ENCODE measurements at regions not wholly inside any gene's neighbourhood (a gene's known extent, or its start where the extent isn't known, plus 50 kb on each side); places are given as distances from the start of the nearest gene placed in this dataset.

DNA sequence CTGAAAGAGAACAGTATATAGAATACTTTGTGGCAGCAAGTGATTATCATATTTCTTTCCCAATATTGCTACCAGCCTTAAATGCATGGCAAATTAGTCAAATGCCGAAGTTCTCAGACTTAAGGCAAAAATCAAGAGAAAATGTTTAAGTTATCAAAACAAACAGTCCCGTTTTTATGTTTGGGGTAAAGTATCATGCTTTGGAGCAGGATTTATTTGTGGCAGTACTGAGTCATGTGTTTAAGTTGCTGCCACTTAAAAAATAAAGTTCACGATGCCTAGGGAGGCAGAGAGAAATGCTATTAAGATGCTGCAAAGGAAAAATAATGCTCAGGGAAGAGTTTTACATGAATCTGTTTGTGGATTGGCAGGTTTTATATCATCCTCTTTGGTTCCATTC is 417.4 kb upstream of the MDFIC2 start:
- 79 to 92% methylated on average over 3 of the region's 3 CpGs for WGBS, 2 donors
- Histone ChIP-seq H3K36me3 (no peaks in the 10 kb centered on the region), H3K27me3 (no peaks in the 10 kb centered on the region), H3K9me3 (no peaks in the 10 kb centered on the region), H3K4me3 (no peak overlapping the region), H3K4me1 (no peaks in the 10 kb centered on the region), H3K27ac (no peak overlapping the region)
- ATAC-seq (ENCODE audit: low FRiP score in 2 of 2) (no peak), DNase-seq (no peak)
- no peak for TF ChIP-seq POLR2A (IDR thresholded peaks at IDR 0.05)

- TF ChIP-seq POLR2A (IDR thresholded peaks at IDR 0.05): no peak
- no peak for TF ChIP-seq CTCF (IDR thresholded peaks at IDR 0.05)
- TF ChIP-seq POLR2AphosphoS5 (IDR thresholded peaks at IDR 0.05): no peak
- TF ChIP-seq EP300 (IDR thresholded peaks at IDR 0.05): no peak
- Histone ChIP-seq H3K9me3 (no peaks in the 10 kb centered on the region), H3K27me3 (no peaks in the 10 kb centered on the region), H3K4me3 (no peak overlapping the region), H3K4me1 (no peaks in the 10 kb centered on the region), H3K27ac (no peak overlapping the region), H3K36me3 (no peaks in the 10 kb centered on the region)
- DNase-seq (no peak), ATAC-seq (ENCODE audit: low FRiP score in 2 of 2) (no peak)
- WGBS, 2 donors: 29% methylated on average over 1 of the region's 1 CpG
Observed at GRCh38 chr3:70728311-70728710, 415.9 kb upstream of the MDFIC2 start.

DNA sequence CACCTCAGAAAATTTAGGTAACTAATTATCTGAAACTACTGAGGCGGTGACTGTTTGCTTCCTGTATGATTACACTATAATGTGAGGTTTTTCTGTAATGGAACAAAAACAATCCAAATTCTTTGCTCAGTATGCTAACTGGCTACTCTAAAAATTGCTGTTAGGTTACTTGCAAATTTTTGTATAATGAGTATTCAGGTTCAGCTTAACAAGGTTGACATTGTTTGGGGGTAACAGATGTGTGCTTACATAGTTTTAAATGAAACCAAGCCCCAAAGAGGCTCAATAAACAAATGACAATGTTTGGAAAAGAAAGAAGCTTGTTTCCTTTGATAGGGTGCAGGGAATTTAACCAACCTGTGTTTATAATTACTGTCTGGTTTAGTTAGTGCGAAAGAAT is 414.5 kb upstream of the MDFIC2 start:
- Histone ChIP-seq H3K27ac (no peak overlapping the region), H3K36me3 (no peaks in the 10 kb centered on the region), H3K27me3 (no peaks in the 10 kb centered on the region), H3K4me1 (no peaks in the 10 kb centered on the region), H3K4me3 (no peak overlapping the region), H3K9me3 (no peaks in the 10 kb centered on the region)
- TF ChIP-seq POLR2A (IDR thresholded peaks at IDR 0.05) (no peak), EP300 (IDR thresholded peaks at IDR 0.05) (no peak), POLR2AphosphoS5 (IDR thresholded peaks at IDR 0.05) (no peak), CTCF (IDR thresholded peaks at IDR 0.05) (no peak)
- DNase-seq (no peak), ATAC-seq (ENCODE audit: low FRiP score in 2 of 2) (no peak)
- 69 to 84% methylated on average over 2 of the region's 2 CpGs for WGBS, 2 donors

- Histone ChIP-seq H3K4me3 (no peak overlapping the region), H3K27ac (no peak overlapping the region), H3K4me1 (no peaks in the 10 kb centered on the region), H3K36me3 (no peaks in the 10 kb centered on the region), H3K27me3 (no peaks in the 10 kb centered on the region), H3K9me3 (no peaks in the 10 kb centered on the region)
- TF ChIP-seq EP300 (IDR thresholded peaks at IDR 0.05) (no peak), CTCF (IDR thresholded peaks at IDR 0.05) (no peak), POLR2A (IDR thresholded peaks at IDR 0.05) (no peak), POLR2AphosphoS5 (IDR thresholded peaks at IDR 0.05) (no peak)
- DNase-seq (no peak), ATAC-seq (ENCODE audit: low FRiP score in 2 of 2) (no peak)
- WGBS, 2 donors: 82 to 87% methylated on average over 5 of the region's 5 CpGs
Observed at GRCh38 chr3:70726096-70726938, 413.9 kb upstream of the MDFIC2 start.

GRCh38 chr3:70722018-70722417 is 409.6 kb upstream of the MDFIC2 start:
- WGBS, 2 donors: 89 to 91% methylated on average over 1 of the region's 1 CpG
- Histone ChIP-seq H3K36me3 (no peaks in the 10 kb centered on the region), H3K27me3 (no peaks in the 10 kb centered on the region), H3K9me3 (no peaks in the 10 kb centered on the region), H3K4me3 (no peak overlapping the region), H3K27ac (no peak overlapping the region), H3K4me1 (no peaks in the 10 kb centered on the region)
- no peak for DNase-seq
- no peak for TF ChIP-seq CTCF (IDR thresholded peaks at IDR 0.05)
- no peak for TF ChIP-seq POLR2A (IDR thresholded peaks at IDR 0.05)
- TF ChIP-seq POLR2AphosphoS5 (IDR thresholded peaks at IDR 0.05): no peak
- TF ChIP-seq EP300 (IDR thresholded peaks at IDR 0.05): no peak
- ATAC-seq (ENCODE audit: low FRiP score in 2 of 2): no peak
